Colon (tissue), 2 donors: ENCODE measurements at regions not wholly inside any gene's neighbourhood (a gene's known extent, or its start where the extent isn't known, plus 50 kb on each side); places are given as distances from the start of the nearest gene placed in this dataset.
"Not testable (repeated sequence)": the region's sequence is repeated elsewhere in the genome, so short reads cannot be mapped to it uniquely, and the experiment has no call there.

Source experiments
- FAIRE-seq: peaks from 2 replicates; lab custom pipeline; 2012; peaks lifted over from hg19 to GRCh38; lab: Jason Lieb, UNC
- donor health status: control.
- donor health status: control.

- not testable (repeated sequence) for FAIRE-seq
These were observed 51.9 kb downstream of the DIPK2A start for GRCh38 chr3:144023543-144023942.

- FAIRE-seq, result no peak
These were observed 57.3 kb downstream of the DIPK2A start for GRCh38 chr3:144028798-144029411.

GRCh38 chr3:144029769-144030168, 58.1 kb downstream of the DIPK2A start:
- FAIRE-seq, result no peak

- no peak for FAIRE-seq
These were observed 60.3 kb downstream of the DIPK2A start for GRCh38 chr3:144031938-144032337.

GRCh38 chr3:144032531-144033239, 61.1 kb downstream of the DIPK2A start:
- FAIRE-seq, result no peak

GRCh38 chr3:144033240-144033589, 61.6 kb downstream of the DIPK2A start:
- no peak for FAIRE-seq

- FAIRE-seq, result no peak
These were observed 62.2 kb downstream of the DIPK2A start for GRCh38 chr3:144033863-144034262.

GRCh38 chr3:144034715-144035290, 63.2 kb downstream of the DIPK2A start:
- no peak for FAIRE-seq

- FAIRE-seq, result no peak
These were observed 64.9 kb downstream of the DIPK2A start for GRCh38 chr3:144036498-144036897.

GRCh38 chr3:144039661-144040060, 68.0 kb downstream of the DIPK2A start:
- FAIRE-seq, result no peak

- FAIRE-seq, result no peak
These were observed 70.4 kb downstream of the DIPK2A start for GRCh38 chr3:144041960-144042556.

GRCh38 chr3:144045766-144046165, 74.1 kb downstream of the DIPK2A start:
- peak; percentile 51 for FAIRE-seq

- FAIRE-seq, result no peak
These were observed 77.8 kb downstream of the DIPK2A start for GRCh38 chr3:144049374-144049773.

- FAIRE-seq, result no peak
These were observed 79.6 kb downstream of the DIPK2A start for GRCh38 chr3:144051211-144051610.

GRCh38 chr3:144052275-144052674, 80.7 kb downstream of the DIPK2A start:
- no peak for FAIRE-seq

- no peak for FAIRE-seq
These were observed 81.5 kb downstream of the DIPK2A start for GRCh38 chr3:144053121-144053520.

GRCh38 chr3:144054766-144055165, 83.1 kb downstream of the DIPK2A start:
- FAIRE-seq, result no peak

- FAIRE-seq, result no peak
These were observed 84.0 kb downstream of the DIPK2A start for GRCh38 chr3:144055604-144056003.

- no peak for FAIRE-seq
These were observed 87.1 kb downstream of the DIPK2A start for GRCh38 chr3:144058713-144059112.

GRCh38 chr3:144059481-144059880, 87.9 kb downstream of the DIPK2A start:
- no peak for FAIRE-seq

- no peak for FAIRE-seq
These were observed 89.3 kb downstream of the DIPK2A start for GRCh38 chr3:144060881-144061280.

- no peak for FAIRE-seq
These were observed 91.7 kb downstream of the DIPK2A start for GRCh38 chr3:144063306-144063705.

GRCh38 chr3:144067059-144067458, 95.4 kb downstream of the DIPK2A start:
- FAIRE-seq, result no peak
